Upper lobe of left lung (tissue), 6 donors: ENCODE measurements at regions not wholly inside any gene's neighbourhood (a gene's known extent, or its start where the extent isn't known, plus 50 kb on each side); places are given as distances from the start of the nearest gene placed in this dataset.
"Not testable (repeated sequence)": the region's sequence is repeated elsewhere in the genome, so short reads cannot be mapped to it uniquely, and the experiment has no call there.

Experiments used
- ATAC-seq, 2 donors: fragments of 200-7000 bp; cut with Tn5 transposase; one replicate each; pipeline ENCODE4 v1.9.1; 2022; ENCODE audit warnings: mild to moderate bottlenecking in 2 of 2, moderate library complexity in 2 of 2; ENCODE audit not compliant: low FRiP score in 2 of 2
- DNase-seq, 2 donors: peaks; one replicate each; pipeline ENCODE4 v3.0.0-alpha.2; 2019 to 2020
- H3K27ac ChIP-seq, 4 donors: fragments of 200-600 bp; sonication (generic); one replicate each; pipeline ENCODE4 v1.5.1; 2016 to 2019
- H3K27me3 ChIP-seq, 4 donors: fragments of 200-600 bp; sonication (generic); one replicate each; pipeline ENCODE4 v1.5.1; 2017 to 2019
- H3K36me3 ChIP-seq, 4 donors: fragments of 200-600 bp; sonication (generic); one replicate each; pipeline ENCODE4 v1.5.1; 2016 to 2019
- H3K4me1 ChIP-seq, 4 donors: fragments of 200-600 bp; sonication (generic); one replicate each; pipeline ENCODE4 v1.5.1; 2018 to 2019
- H3K4me3 ChIP-seq, 4 donors: fragments of 200-600 bp; sonication (generic); one replicate each; pipeline ENCODE4 v1.5.1; 2017 to 2019; ENCODE audit warnings: mild to moderate bottlenecking in 2 of 4, moderate library complexity in 1 of 4
- H3K9me3 ChIP-seq, 4 donors: fragments of 200-600 bp; sonication (generic); one replicate each; pipeline ENCODE4 v1.5.1; 2018 to 2019
- CTCF ChIP-seq, 6 experiments: fragments of 450-650 bp in 4 of 6; fragments of 200-600 bp in 2 of 6; sonication (generic) in 2 of 6; IDR thresholded peaks; one replicate each; pipeline ENCODE4 v1.5.1; 2016 to 2019; ENCODE audit warnings: antibody characterized with exemption in 6 of 6
- POLR2A ChIP-seq, 4 donors: fragments of 450-650 bp; IDR thresholded peaks; one replicate each; pipeline ENCODE4 v1.5.1; 2016 to 2017; ENCODE audit warnings: antibody characterized with exemption in 4 of 4, mild to moderate bottlenecking in 2 of 4
- POLR2AphosphoS5 ChIP-seq, 2 donors: sonication (generic); formaldehyde crosslinking; IDR thresholded peaks; one replicate each; pipeline ENCODE4 v1.5.1; 2017; ENCODE audit warnings: antibody characterized with exemption in 2 of 2
- WGBS, 2 donors: methylation state at CpG; one replicate each; pipeline ENCODE4 v1.1.5; 2017 to 2018; 5-methylcytosine and 5-hydroxymethylcytosine counted together
- donor health status: DM: no; HTN: no; CAD: no; lungs with moderate emphysema.
- donor health status: DM: no; HTN: yes; CAD: no; lungs with severe emphysema.

- H3K27me3 ChIP-seq, H3K9me3 ChIP-seq, H3K4me1 ChIP-seq, H3K36me3 ChIP-seq: not testable (repeated sequence)
- H3K4me3 ChIP-seq, result peak overlapping the region; percentile 66 to 94 (median 84)
- peak overlapping the region; percentile 83 to 94 (median 86) for H3K27ac ChIP-seq
- ATAC-seq (peak; percentile 97 to 99), DNase-seq (peak; percentile 97)
- TF ChIP-seq POLR2AphosphoS5 (IDR thresholded peaks at IDR 0.05) (peak; percentile 65 to 76), POLR2A (IDR thresholded peaks at IDR 0.05) (peak in 3 of 4 donors; percentile 45 to 80 (median 77)), CTCF (IDR thresholded peaks at IDR 0.05) (peak in 2 of 6 experiments; percentile 17 to 42)
- 10 to 12% methylated on average over 10 to 15 of the region's 44 CpGs for WGBS, 2 donors
Observed at GRCh38 chr7:65770473-65771225, 102.2 kb upstream of the VKORC1L1 start.

GRCh38 chr7:65771226-65771569 is 101.7 kb upstream of the VKORC1L1 start:
- WGBS, 2 donors, result 94 to 95% methylated on average over 17 of the region's 17 CpGs
- H3K9me3 ChIP-seq, H3K4me1 ChIP-seq, DNase-seq, H3K36me3 ChIP-seq, H3K27me3 ChIP-seq: not testable (repeated sequence)
- peak in 1 of 2 donors; percentile 9 for ATAC-seq
- H3K27ac ChIP-seq, result peak overlapping the region; percentile 83 to 94 (median 86)
- peak overlapping the region in 3 of 4 donors; percentile 66 to 86 (median 81) for H3K4me3 ChIP-seq

- DNase-seq, H3K27ac ChIP-seq, ATAC-seq, H3K9me3 ChIP-seq, H3K4me3 ChIP-seq, H3K36me3 ChIP-seq, H3K4me1 ChIP-seq, H3K27me3 ChIP-seq: not testable (repeated sequence)
- 74 to 87% methylated on average over 5 to 6 of the region's 6 CpGs for WGBS, 2 donors
Observed at GRCh38 chr7:65776677-65777076, 96.2 kb upstream of the VKORC1L1 start.

GRCh38 chr7:65789943-65790342 is 82.9 kb upstream of the VKORC1L1 start:
- ATAC-seq, DNase-seq, H3K27ac ChIP-seq, H3K4me1 ChIP-seq, H3K27me3 ChIP-seq, H3K4me3 ChIP-seq, H3K36me3 ChIP-seq, H3K9me3 ChIP-seq: not testable (repeated sequence)
- 93 to 95% methylated on average over 5 of the region's 5 CpGs for WGBS, 2 donors

- H3K27me3 ChIP-seq, DNase-seq, ATAC-seq, H3K27ac ChIP-seq, H3K36me3 ChIP-seq, H3K9me3 ChIP-seq, H3K4me1 ChIP-seq, H3K4me3 ChIP-seq: not testable (repeated sequence)
- 50% methylated on average over 1 of the region's 1 CpG; no CpG with 5 or more reads in 1 of the 2 donors for WGBS, 2 donors
Observed at GRCh38 chr7:65791788-65792187, 81.1 kb upstream of the VKORC1L1 start.

GRCh38 chr7:65792726-65793125 is 80.1 kb upstream of the VKORC1L1 start:
- not testable (repeated sequence) for H3K4me1 ChIP-seq, H3K9me3 ChIP-seq, H3K36me3 ChIP-seq, H3K27me3 ChIP-seq, DNase-seq, ATAC-seq, H3K4me3 ChIP-seq, H3K27ac ChIP-seq
- WGBS, 2 donors, result 93 to 96% methylated on average over 4 of the region's 4 CpGs

- H3K9me3 ChIP-seq, DNase-seq, ATAC-seq, H3K36me3 ChIP-seq, H3K4me1 ChIP-seq, H3K4me3 ChIP-seq, H3K27me3 ChIP-seq: not testable (repeated sequence)
- H3K27ac ChIP-seq, result peak overlapping the region in 1 of 4 donors; percentile 50
- WGBS, 2 donors, result 60 to 68% methylated on average over 3 of the region's 3 CpGs
Observed at GRCh38 chr7:65794671-65795391, 78.0 kb upstream of the VKORC1L1 start.

GRCh38 chr7:65795392-65795716 is 77.5 kb upstream of the VKORC1L1 start:
- not testable (repeated sequence) for ATAC-seq, DNase-seq, H3K4me3 ChIP-seq, H3K27me3 ChIP-seq, H3K9me3 ChIP-seq, H3K36me3 ChIP-seq, H3K4me1 ChIP-seq
- WGBS, 2 donors, result 90 to 91% methylated on average over 4 of the region's 4 CpGs
- H3K27ac ChIP-seq, result peak overlapping the region in 1 of 4 donors; percentile 50
